Erythroblast (primary cell): ENCODE measurements at regions not wholly inside any gene's neighbourhood (a gene's known extent, or its start where the extent isn't known, plus 50 kb on each side); places are given as distances from the start of the nearest gene placed in this dataset.
"Not testable (repeated sequence)": the region's sequence is repeated elsewhere in the genome, so short reads cannot be mapped to it uniquely, and the experiment has no call there.

Experiments used
- DNase-seq, 2 experiments: peaks; one replicate each; lab custom pipeline; 2025; lab: John Stamatoyannopoulos, UW
- GATA1 ChIP-seq: IDR thresholded peaks from 2 replicates; pipeline ENCODE4 v1.6.1; 2011; ENCODE audit warnings: low read depth, mild to moderate bottlenecking, control low read depth, low read length, moderate library complexity
- POLR2A ChIP-seq: IDR thresholded peaks from 2 replicates; pipeline ENCODE4 v1.6.1; 2011; ENCODE audit warnings: mild to moderate bottlenecking, low read length

DNA sequence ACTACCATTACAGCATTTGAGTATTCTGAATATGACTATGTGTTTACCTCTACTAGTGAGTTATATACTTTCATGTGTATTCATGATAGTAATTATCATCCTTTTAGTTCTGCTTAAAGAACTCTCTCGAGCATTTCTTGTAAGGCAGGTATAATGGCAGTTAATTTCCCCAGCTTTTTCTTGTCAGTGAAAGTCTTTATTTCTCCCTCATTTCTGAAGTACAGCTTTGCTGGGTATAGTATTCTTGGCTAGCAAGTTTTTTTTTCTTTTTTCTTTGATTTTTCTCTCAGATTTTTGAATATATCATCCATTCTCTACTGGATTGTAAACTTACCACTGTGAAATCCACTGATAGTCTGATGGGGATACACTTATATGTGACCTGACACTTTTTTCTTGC, 165.9 kb upstream of the ARHGAP5 start:
- DNase-seq: no peak
- TF ChIP-seq POLR2A (no peak), GATA1 (no peak)

DNA sequence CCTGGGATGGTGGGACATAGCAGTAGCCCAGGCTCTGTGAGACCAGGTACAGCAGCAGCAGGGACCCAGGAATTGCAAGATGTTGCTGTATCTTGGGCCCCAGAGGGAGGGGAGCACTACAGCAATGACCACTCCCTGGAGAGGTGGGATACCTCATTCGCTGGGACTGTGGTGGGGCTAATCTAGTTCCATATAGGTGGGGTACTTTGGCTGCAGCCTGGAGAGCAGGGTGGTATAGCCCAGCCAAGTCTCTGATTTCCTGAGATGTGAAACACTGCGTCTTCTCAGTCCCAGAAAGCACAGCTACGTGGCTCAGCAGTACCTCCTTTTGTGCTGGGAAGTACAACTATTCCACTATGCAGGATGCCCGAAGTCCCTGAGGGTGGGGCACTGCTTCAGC, 163.7 kb upstream of the ARHGAP5 start:
- no peak for TF ChIP-seq GATA1

DNA sequence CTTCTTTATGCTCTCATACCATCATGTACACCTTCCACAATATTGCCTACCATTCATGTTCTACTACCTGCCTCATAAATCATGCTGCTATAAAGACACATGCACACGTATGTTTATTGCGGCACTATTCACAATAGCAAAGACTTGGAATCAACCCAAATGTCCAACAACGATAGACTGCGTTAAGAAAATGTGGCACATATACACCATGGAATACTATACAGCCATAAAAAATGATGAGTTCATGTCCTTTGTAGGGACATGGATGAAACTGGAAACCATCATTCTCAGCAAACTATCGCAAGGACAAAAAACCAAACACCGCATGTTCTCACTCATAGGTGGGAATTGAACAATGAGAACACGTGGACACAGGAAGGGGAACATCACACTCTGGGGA, 158.8 kb upstream of the ARHGAP5 start:
- DNase-seq: not testable (repeated sequence)

More for the DNA sequence above, 163.7 kb upstream of the ARHGAP5 start:
- no peak for DNase-seq

DNA sequence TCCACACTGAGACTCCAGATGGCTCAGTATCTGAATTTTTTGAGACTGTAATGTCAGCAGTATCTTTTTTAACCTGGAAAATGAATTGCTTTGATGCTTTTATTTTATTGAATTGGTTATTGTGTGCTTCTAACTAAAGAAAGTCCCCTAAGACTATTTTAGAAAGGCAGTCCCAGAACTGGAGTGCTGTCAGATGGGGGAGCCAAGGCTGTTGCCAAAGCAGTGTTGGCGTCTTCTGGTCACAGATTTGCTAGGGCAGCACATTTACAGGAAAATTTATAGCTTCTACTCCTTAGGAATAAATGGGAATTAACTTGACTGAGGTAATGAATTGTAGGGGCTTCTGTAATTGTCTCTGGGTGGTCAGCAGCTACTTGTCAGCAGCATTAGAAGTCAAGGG, 157.1 kb upstream of the ARHGAP5 start:
- TF ChIP-seq POLR2A (no peak), GATA1 (no peak)
- DNase-seq: no peak

DNA sequence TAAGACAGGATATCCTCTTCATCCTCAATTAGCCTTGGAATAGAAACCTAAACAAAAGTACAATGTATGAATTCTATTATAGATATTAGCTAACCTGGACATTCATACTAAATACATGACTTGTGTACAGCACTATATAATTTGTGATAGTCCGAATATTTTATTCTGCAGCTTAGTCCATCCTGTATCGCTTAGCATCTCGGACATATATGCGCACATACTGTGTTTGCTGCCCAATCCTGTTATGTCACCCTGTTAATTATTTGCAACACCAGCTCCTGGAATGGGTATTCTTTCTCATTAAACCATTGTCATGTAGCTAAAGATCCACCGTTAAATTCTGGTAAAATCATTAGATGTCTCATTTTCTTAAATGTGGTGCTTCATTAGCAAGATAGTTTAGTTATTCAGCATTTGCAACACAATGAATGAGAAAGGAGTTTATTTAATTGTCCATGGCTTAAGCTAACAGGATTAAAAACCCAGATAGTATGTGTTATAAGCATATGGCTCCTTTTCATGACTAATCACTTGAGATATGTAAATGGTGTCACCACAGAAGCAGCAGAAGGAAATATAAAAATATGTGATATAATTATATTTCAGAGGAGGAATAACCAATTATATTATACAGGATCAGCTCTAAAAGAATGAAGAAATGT, 156.0 kb upstream of the ARHGAP5 start:
- no peak for DNase-seq
- TF ChIP-seq GATA1 (no peak), POLR2A (no peak)

DNA sequence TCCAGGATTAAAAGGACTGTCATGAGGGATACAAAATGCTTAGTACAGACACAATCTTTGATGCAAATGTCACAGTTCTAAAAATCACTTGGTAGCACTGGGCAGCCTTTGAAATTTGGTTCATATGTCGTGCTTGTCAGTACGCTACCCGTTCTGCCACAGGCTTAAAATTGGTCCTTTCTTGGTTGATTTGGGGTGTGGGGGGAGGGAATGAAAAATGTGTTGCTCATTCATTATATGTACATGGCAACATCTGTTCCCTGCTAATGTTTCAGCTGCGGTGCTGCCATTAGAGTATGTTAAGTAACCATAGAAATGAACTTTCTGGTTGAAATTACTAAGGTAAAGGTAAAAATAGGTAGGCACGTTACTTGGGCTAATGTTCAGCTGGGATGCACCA, 155.4 kb upstream of the ARHGAP5 start:
- DNase-seq: no peak
- TF ChIP-seq GATA1 (no peak), POLR2A (no peak)

DNA sequence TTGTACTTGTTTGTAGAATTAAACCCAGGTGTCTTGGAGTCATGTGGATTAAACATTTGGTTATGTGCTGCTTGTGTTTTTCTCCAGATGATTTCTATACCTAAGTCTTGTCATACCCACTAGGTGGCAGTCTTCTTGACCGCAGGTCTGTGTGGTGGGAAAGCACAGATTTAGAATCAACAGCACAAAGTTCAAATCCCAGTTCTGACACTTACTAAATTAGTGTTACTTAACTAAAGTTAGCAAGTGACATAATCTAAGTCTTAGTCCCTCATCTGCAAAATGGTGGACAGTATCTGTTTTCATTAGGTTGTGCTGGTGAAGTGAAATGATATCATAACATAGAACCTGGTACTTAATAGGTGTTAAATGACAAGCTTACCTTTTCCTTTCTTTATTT, 151.0 kb upstream of the ARHGAP5 start:
- DNase-seq: peak; percentile 41 to 61
- TF ChIP-seq GATA1 (no peak), POLR2A (no peak)

DNA sequence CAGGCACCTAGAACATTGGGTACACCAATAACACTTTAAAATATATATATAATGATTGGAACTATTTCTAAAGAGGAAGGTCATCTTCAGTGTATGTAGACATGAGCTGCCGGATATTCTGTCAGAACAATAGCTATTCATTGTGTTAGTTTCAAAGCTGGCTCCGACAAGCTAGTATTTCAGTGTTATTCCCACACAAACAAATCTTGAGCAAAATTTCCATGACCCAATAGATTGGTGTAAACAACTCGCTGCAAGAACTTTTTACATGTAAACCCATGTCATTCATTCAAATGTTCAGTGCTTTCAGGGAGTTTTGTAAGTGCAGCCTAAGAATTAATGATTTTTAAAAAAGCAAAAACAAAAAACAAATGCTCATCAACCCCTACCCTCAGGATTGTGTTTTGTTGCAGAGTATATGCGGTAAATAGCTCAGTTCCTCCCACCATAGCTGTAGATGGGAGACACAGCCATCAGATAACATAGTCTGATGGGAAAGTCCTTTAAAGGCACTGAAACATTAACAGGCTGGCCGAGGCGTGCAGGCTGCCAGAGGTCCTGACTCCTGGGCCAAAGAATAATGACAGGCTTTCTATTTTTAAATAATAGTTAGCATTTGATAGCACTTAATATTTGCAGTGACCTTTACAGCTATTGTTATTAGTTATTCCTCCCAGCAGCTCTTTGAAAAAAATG, 150.3 kb upstream of the ARHGAP5 start:
- TF ChIP-seq POLR2A: no peak
- no peak for TF ChIP-seq GATA1

DNA sequence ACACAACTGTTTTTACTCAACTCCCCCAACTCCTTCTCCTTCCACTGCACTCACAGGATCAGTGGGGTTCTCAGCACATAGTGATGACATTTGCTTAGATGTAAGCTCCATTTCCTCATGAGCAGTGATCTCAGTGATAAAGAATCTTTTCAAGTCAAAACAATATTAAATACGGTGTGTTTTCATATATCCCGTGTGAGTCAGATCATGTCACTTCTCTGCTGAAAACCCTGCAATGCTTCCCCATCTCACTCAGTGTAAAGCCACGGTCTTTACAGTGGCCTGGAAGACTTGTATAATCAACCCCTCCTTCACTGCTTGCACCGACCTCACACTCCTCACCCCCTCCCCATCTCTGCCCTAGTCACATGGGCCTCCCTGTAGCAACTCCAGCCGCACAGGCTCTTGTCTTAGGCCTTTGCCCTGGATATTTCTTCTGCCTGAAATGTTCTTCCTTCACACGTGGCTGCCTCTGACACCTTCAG, 149.7 kb upstream of the ARHGAP5 start:
- no peak for DNase-seq

More for the DNA sequence above, 150.3 kb upstream of the ARHGAP5 start:
- DNase-seq: no peak

DNA sequence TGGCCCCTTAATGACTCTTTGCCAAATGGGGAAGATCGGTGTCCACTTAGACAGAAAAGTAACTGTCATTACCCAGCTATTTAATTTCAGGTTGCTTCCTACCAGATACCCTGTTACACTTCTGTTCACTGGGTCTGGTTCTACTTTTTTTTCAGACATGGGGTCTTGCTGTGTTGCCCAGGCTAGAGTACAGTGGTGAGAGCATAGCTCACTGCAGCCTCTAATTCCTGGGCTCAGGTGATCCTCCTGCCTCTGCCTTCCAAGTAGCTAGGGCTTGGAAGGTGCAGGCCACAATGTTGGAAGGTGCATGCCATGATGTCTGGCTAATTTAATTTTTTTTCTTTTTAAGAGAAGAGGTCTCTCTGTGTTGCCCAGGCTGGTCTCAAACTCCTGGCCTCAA, 147.0 kb upstream of the ARHGAP5 start:
- no peak for TF ChIP-seq POLR2A
- no peak for TF ChIP-seq GATA1
- no peak for DNase-seq

More for the DNA sequence above, 149.7 kb upstream of the ARHGAP5 start:
- TF ChIP-seq POLR2A: no peak
- no peak for TF ChIP-seq GATA1

DNA sequence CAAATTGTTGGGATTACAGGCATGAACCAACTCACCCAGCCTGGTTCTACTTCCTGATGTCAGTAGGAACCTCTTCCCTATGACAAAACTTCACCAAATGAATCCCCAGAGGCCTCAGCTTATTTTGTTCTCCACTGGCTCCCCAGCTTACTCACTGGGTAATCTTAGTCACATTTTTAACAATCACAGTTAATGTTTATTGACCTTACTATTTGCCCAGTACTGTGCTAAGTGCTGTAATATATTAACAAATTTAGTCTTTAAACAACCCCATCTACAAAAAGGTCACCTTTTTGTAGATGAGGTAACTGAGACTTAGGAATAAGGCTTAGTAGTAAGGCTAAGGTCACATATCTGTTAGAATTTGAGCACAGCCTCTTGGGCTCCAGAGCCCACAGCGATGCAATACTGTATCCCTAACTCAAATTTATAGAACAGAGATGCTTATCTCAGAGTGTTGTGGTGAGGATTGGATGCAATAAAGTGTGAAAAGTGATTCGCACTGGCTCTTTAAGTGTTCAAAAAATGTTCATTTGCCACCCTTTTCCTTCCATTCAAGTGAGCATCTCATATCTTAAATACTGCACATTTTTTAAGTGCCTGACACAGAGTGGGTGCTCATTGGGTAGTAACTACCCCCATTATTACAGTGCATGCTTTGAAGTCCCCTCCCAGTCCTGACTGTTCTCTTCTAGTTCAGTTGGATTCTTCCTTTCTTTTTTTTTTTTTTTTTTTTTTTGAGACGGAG, 146.4 kb upstream of the ARHGAP5 start:
- TF ChIP-seq GATA1 (no peak), POLR2A (no peak)
- DNase-seq: no peak

DNA sequence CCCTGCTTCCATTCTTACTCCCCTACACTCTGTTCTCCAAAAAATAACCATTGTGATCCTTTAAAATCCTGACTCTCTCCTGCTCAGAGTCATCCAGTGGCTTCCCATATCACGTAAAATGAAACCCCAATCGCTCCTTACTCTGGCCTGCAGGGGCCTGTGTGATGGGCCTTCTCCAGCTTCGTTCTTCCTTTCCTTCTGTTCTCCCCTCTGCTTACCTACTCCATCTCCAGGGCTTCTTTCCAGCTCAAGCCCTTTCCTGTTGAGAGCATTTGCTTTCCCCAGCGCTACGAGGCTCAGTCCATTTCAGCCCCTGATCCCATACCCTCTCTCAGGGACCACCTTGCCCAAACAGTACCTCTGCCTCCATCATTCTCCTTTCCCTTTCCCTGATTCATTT, 144.4 kb upstream of the ARHGAP5 start:
- TF ChIP-seq POLR2A (no peak), GATA1 (no peak)
- no peak for DNase-seq

DNA sequence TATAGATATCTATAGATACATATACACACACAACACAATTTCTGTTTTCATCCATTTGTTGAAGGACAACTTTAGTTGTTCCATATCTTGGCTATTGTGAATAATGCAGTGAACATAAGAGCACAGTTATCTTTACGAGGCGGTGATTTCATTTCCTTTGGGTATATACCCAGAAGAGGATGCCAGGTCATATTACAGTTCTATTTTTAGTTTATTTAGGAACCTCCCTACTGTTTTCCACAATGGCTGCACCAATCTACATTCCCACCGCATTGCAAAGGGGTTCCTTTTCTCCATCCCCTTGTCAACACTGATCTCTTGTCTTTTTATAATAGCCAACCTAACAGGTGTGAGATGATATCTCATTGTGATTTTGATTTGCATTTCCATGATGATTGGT, 143.4 kb upstream of the ARHGAP5 start:
- no peak for DNase-seq
- no peak for TF ChIP-seq POLR2A
- no peak for TF ChIP-seq GATA1

DNA sequence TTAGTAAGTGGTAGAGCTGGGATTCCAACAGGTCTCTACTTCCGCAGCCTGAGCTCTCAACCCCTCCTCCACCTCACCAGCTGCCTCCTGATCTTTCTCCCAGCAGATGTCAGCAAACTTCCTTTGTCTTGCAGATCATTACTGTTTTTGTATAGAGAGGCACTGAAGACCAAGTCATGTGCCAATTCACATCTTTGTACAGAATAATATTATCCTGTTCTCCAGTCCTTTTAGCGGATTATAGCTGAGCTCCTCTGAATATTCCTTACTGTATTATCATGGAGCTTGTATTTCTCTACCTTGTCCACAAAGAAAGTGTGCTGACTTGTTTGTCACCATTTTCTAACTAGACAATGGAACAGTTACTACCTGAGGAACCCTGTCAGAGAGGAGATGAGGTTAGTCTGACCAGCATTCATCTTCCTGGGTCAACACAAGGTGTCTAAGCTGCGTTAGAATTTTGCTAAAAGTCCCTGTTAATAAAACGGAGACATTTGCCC, 142.3 kb upstream of the ARHGAP5 start:
- TF ChIP-seq GATA1: no peak
- no peak for TF ChIP-seq POLR2A
- peak in 1 of 2 experiments; percentile 26 for DNase-seq

DNA sequence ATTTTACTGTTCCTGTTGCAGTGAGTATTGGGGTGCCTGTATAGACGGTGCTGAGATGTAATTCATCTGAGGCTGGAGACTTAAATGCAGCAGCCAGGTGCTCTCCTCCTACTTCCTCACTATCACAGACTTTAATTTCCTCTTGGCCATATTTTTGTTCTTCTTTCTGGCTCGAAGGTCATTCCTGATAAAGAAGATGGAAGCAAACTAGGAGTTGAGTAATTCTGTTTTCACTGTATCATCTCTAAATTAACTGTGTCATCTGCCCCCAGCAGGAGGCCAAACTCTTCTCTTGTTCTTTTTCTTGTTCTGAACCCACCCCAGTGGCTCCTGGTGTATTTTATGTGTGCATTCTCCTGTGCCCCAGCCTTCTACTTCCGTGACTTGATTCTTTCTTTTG, 141.7 kb upstream of the ARHGAP5 start:
- TF ChIP-seq GATA1: no peak
- TF ChIP-seq POLR2A: no peak
- peak in 1 of 2 experiments; percentile 13 for DNase-seq
